MCF 10A (cell line): ENCODE measurements at regions not wholly inside any gene's neighbourhood (a gene's known extent, or its start where the extent isn't known, plus 50 kb on each side); places are given as distances from the start of the nearest gene placed in this dataset.

Experiments
- BruUV-seq: library from RNA; stranded (reverse); fragments of 400-500 nt; replicated peaks from 2 replicates; lab custom pipeline; 2021; lab: Mats Ljungman, UMichigan
- CTCF ChIA-PET: fragments of 300-600 bp; sonication (Branson Sonifier 250); formaldehyde crosslinking; extraction: SDS; loops from one replicate; lab custom pipeline; 2021; ENCODE audit warnings: antibody characterized with exemption, inconsistent platforms; lab: Yijun Ruan, JAX
- POLR2A ChIA-PET: fragments of 300-600, 350-650 bp; sonication (Branson Sonifier 250); formaldehyde crosslinking; extraction: SDS; loops from one replicate; lab custom pipeline; 2020; ENCODE audit warnings: antibody characterized with exemption, inconsistent platforms; lab: Yijun Ruan, JAX
- DNase-seq: peaks from one replicate; pipeline ENCODE4 v3.0.0-alpha.2; 2018; ENCODE audit not compliant: unreplicated experiment
- H3K27ac Mint-ChIP-seq: one replicate; pipeline ENCODE4 v1.8.0; 2022; ENCODE audit warnings: mild to moderate bottlenecking, low read depth, mixed read lengths; ENCODE audit not compliant: unreplicated experiment
- H3K27me3 Mint-ChIP-seq: one replicate; pipeline ENCODE4 v1.8.0; 2022; ENCODE audit warnings: mixed read lengths; ENCODE audit not compliant: insufficient read depth, unreplicated experiment
- H3K36me3 Mint-ChIP-seq: one replicate; pipeline ENCODE4 v1.8.0; 2022; ENCODE audit warnings: mild to moderate bottlenecking, moderate library complexity, mixed read lengths; ENCODE audit not compliant: insufficient read depth, unreplicated experiment
- H3K4me1 Mint-ChIP-seq: one replicate; pipeline ENCODE4 v1.8.0; 2022; ENCODE audit warnings: mixed read lengths; ENCODE audit not compliant: insufficient read depth, unreplicated experiment
- H3K4me3 Mint-ChIP-seq: one replicate; pipeline ENCODE4 v1.8.0; 2022; ENCODE audit warnings: mild to moderate bottlenecking, moderate library complexity, mixed read lengths; ENCODE audit not compliant: unreplicated experiment
- H3K9me3 Mint-ChIP-seq: one replicate; pipeline ENCODE4 v1.8.0; 2022; ENCODE audit warnings: mixed read lengths; ENCODE audit not compliant: unreplicated experiment
- CTCF ChIP-seq: fragments of 200-600 bp; IDR thresholded peaks from one replicate; pipeline ENCODE4 v1.8.0; 2022; ENCODE audit warnings: antibody characterized with exemption, mild to moderate bottlenecking; ENCODE audit not compliant: unreplicated experiment
- intact Hi-C: fragments of 100-400 bp; cut with micrococcal nuclease; formaldehyde crosslinking; loops from 2 replicates; pipeline ENCODE4 v1.14.1; 2022

GRCh38 chr13:21894091-21894490 lies 223.2 kb downstream of the FGF9 start:
- CTCF ChIA-PET, result no interaction called here
- Mint-ChIP-seq H3K27ac (no peak overlapping the region), H3K36me3 (no peaks in the 10 kb centered on the region), H3K4me1 (peaks cover 9% of the 10 kb centered on the region), H3K4me3 (no peak overlapping the region), H3K27me3 (no peaks in the 10 kb centered on the region), H3K9me3 (no peaks in the 10 kb centered on the region)
- BruUV-seq, result no TSS peak
- no peak for TF ChIP-seq CTCF
- intact Hi-C loops, result no loop called here
- DNase-seq, result no peak
- POLR2A ChIA-PET, result no interaction called here

GRCh38 chr13:21894703-21895699 lies 224.1 kb downstream of the FGF9 start:
- BruUV-seq, result no TSS peak
- no peaks in the 10 kb centered on the region for H3K36me3 Mint-ChIP-seq
- intact Hi-C loops, result no loop called here
- no peak for DNase-seq
- no peak overlapping the region for H3K27ac Mint-ChIP-seq
- ChIA-PET POLR2A (no interaction called here), CTCF (no interaction called here)
- H3K9me3 Mint-ChIP-seq, result no peaks in the 10 kb centered on the region
- no peaks in the 10 kb centered on the region for H3K27me3 Mint-ChIP-seq
- no peak overlapping the region for H3K4me3 Mint-ChIP-seq
- TF ChIP-seq CTCF, result no peak
- H3K4me1 Mint-ChIP-seq, result peaks cover 9% of the 10 kb centered on the region

GRCh38 chr13:21895779-21896178 lies 224.9 kb downstream of the FGF9 start:
- no peak for DNase-seq
- ChIA-PET POLR2A (interaction anchor here (0.7 kb wide), 1 partner anchor 1231 kb away, joined by 3 read pairs; no protein-coding TSS in a partner anchor), CTCF (interaction anchor here (0.7 kb wide), 1 partner anchor 853 kb away, joined by 4 read pairs; no protein-coding TSS in a partner anchor)
- Mint-ChIP-seq H3K9me3 (no peaks in the 10 kb centered on the region), H3K27me3 (no peaks in the 10 kb centered on the region), H3K36me3 (no peaks in the 10 kb centered on the region), H3K4me3 (no peak overlapping the region), H3K27ac (no peak overlapping the region), H3K4me1 (peaks cover 9% of the 10 kb centered on the region)
- intact Hi-C loops, result no loop called here
- no TSS peak for BruUV-seq
- TF ChIP-seq CTCF, result no peak

DNA sequence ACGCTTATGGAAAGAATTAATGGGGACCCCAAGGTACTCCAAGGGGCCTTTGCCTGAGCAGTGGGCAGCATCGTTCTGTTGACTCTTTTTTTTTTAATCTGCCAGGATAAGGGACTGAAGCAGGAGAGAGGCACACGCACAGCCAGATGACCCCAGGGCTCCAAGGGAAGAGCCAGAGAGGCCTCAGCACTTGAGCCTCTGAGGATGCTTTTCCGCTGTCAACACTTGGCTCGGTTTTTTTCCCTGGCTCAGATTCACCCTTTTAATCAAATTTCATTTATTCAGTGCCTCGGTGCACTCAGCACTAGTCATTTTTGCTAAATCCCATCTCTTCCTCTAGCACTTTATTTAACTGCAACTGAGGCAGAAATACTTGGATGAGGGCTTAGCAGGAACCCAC lies 226.3 kb downstream of the FGF9 start:
- no peak overlapping the region for H3K4me3 Mint-ChIP-seq
- no peaks in the 10 kb centered on the region for H3K27me3 Mint-ChIP-seq
- H3K36me3 Mint-ChIP-seq, result no peaks in the 10 kb centered on the region
- peaks cover 9% of the 10 kb centered on the region for H3K4me1 Mint-ChIP-seq
- no peak for DNase-seq
- POLR2A ChIA-PET, result interaction anchor here (0.5 kb wide), 1 partner anchor 195 kb away, joined by 5 read pairs; no protein-coding TSS in a partner anchor
- no peak for TF ChIP-seq CTCF
- H3K27ac Mint-ChIP-seq, result no peak overlapping the region
- BruUV-seq, result no TSS peak
- CTCF ChIA-PET, result no interaction called here
- intact Hi-C loops, result no loop called here
- H3K9me3 Mint-ChIP-seq, result no peaks in the 10 kb centered on the region
